IMR-90 (cell line): ENCODE measurements at regions not wholly inside any gene's neighbourhood (a gene's known extent, or its start where the extent isn't known, plus 50 kb on each side); places are given as distances from the start of the nearest gene placed in this dataset.

Source experiments
- ATAC-seq: fragments of 200-7000 bp; cut with Tn5 transposase; 2 replicates; pipeline ENCODE4 v1.9.1; 2020; ENCODE audit warnings: low read depth, mild to moderate bottlenecking, moderate library complexity
- BruUV-seq: library from RNA; stranded (reverse); fragments of 400-500 nt; replicated peaks from 2 replicates; lab custom pipeline; 2021; lab: Mats Ljungman, UMichigan
- CTCF ChIA-PET: fragments of 300-600 bp; formaldehyde crosslinking; extraction: SDS; loops from one replicate; lab custom pipeline; 2021; ENCODE audit warnings: antibody characterized with exemption; lab: Yijun Ruan, JAX
- POLR2A ChIA-PET: fragments of 300-600 bp; sonication (Branson Sonifier 250); formaldehyde crosslinking; loops from one replicate; lab custom pipeline; 2022; ENCODE audit warnings: antibody characterized with exemption; ENCODE audit not compliant: unreplicated experiment; lab: Charles Lee
- DNase-seq: peaks from one replicate; pipeline ENCODE4 v3.0.0; 2013
- H2AFZ ChIP-seq: replicated peaks from 2 replicates; pipeline ENCODE3; 2013; ENCODE audit warnings: low read length, mild to moderate bottlenecking; ENCODE audit not compliant: poor library complexity
- H2AK5ac ChIP-seq: 2 replicates; pipeline ENCODE4 v1.6.1; 2013; ENCODE audit warnings: low read depth, low read length, inconsistent platforms
- H2AK9ac ChIP-seq: replicated peaks from 2 replicates; pipeline ENCODE3; 2013; ENCODE audit warnings: mild to moderate bottlenecking, low read depth, low read length, moderate library complexity; ENCODE audit not compliant: poor library complexity
- H2BK120ac ChIP-seq: 2 replicates; pipeline ENCODE4 v1.6.1; 2013; ENCODE audit warnings: low read depth, low read length, inconsistent platforms
- H2BK15ac ChIP-seq: 3 replicates; pipeline ENCODE4 v1.6.1; 2013; ENCODE audit warnings: low read depth, low read length, inconsistent platforms
- H2BK20ac ChIP-seq: 2 replicates; pipeline ENCODE4 v1.6.1; 2013; ENCODE audit warnings: low read depth, mild to moderate bottlenecking, inconsistent platforms, low read length, moderate library complexity
- H2BK5ac ChIP-seq: 2 replicates; pipeline ENCODE4 v1.6.1; 2013; ENCODE audit warnings: mild to moderate bottlenecking, low read depth, low read length, inconsistent platforms; ENCODE audit not compliant: poor library complexity, severe bottlenecking
- H3K14ac ChIP-seq: replicated peaks from 2 replicates; pipeline ENCODE4 v1.6.1; 2013; ENCODE audit warnings: low read depth, low read length, inconsistent platforms
- H3K18ac ChIP-seq: 2 replicates; pipeline ENCODE4 v1.6.1; 2013; ENCODE audit warnings: low read depth, low read length, control low read depth
- H3K23ac ChIP-seq: 2 replicates; pipeline ENCODE4 v1.6.1; 2013; ENCODE audit warnings: low read depth, low read length, inconsistent platforms
- H3K27ac ChIP-seq: 2 replicates; pipeline ENCODE4 v1.5.1; 2013; ENCODE audit warnings: mild to moderate bottlenecking, control low read depth, low read length; ENCODE audit not compliant: insufficient read depth
- H3K27me3 ChIP-seq: 2 replicates; pipeline ENCODE4 v1.6.1; 2013; ENCODE audit warnings: low read length; ENCODE audit not compliant: control insufficient read depth, insufficient read depth
- H3K36me3 ChIP-seq: 2 replicates; pipeline ENCODE4 v1.6.1; 2013; ENCODE audit warnings: low read length, mixed read lengths; ENCODE audit not compliant: control insufficient read depth, insufficient read depth
- H3K4ac ChIP-seq: 2 replicates; pipeline ENCODE4 v1.6.1; 2013; ENCODE audit warnings: low read depth, low read length, inconsistent platforms
- H3K4me1 ChIP-seq: 2 replicates; pipeline ENCODE4 v1.6.1; 2013; ENCODE audit warnings: low read length, mixed read lengths; ENCODE audit not compliant: control insufficient read depth, insufficient read depth
- H3K4me2 ChIP-seq: 2 replicates; pipeline ENCODE4 v1.6.1; 2013; ENCODE audit warnings: low read depth, mild to moderate bottlenecking, control low read depth, low read length, moderate library complexity
- H3K4me3 ChIP-seq: 2 replicates; pipeline ENCODE4 v1.5.1; 2013; ENCODE audit warnings: low read depth, mild to moderate bottlenecking, control low read depth, low read length, moderate library complexity; ENCODE audit not compliant: insufficient read depth
- H3K56ac ChIP-seq: 2 replicates; pipeline ENCODE4 v1.6.1; 2013; ENCODE audit warnings: low read length, inconsistent platforms; ENCODE audit not compliant: insufficient read depth; ENCODE audit errors: extremely low read depth
- H3K79me1 ChIP-seq, 2 experiments: 2 replicates each; pipeline ENCODE4 v1.6.1; 2013; ENCODE audit warnings: low read length in 2 of 2, inconsistent platforms in 1 of 2, low read depth in 1 of 2
- H3K9ac ChIP-seq: 2 replicates; pipeline ENCODE4 v1.6.1; 2013; ENCODE audit warnings: low read depth, low read length, control low read depth
- H3K9me1 ChIP-seq: 2 replicates; pipeline ENCODE4 v1.6.1; 2013; ENCODE audit warnings: low read length, inconsistent platforms; ENCODE audit not compliant: insufficient read depth
- H3K9me3 ChIP-seq: 2 replicates; pipeline ENCODE4 v1.6.1; 2013; ENCODE audit warnings: low read length; ENCODE audit not compliant: control insufficient read depth, insufficient read depth
- H4K20me1 ChIP-seq: 2 replicates; pipeline ENCODE4 v1.6.1; 2013; ENCODE audit warnings: low read length, inconsistent platforms; ENCODE audit not compliant: insufficient read depth
- H4K5ac ChIP-seq: 2 replicates; pipeline ENCODE4 v1.6.1; 2013; ENCODE audit warnings: mild to moderate bottlenecking, low read depth, low read length, control low read depth
- H4K8ac ChIP-seq, 2 experiments: 2 replicates each; pipeline ENCODE4 v1.6.1; 2013; ENCODE audit warnings: low read depth in 2 of 2, low read length in 2 of 2, control low read depth in 1 of 2, inconsistent platforms in 1 of 2
- H4K91ac ChIP-seq: 2 replicates; pipeline ENCODE4 v1.6.1; 2013; ENCODE audit warnings: low read depth, low read length, inconsistent platforms; ENCODE audit not compliant: insufficient read depth
- BHLHE40 ChIP-seq: fragments of 150-350 bp; IDR thresholded peaks from 2 replicates; pipeline ENCODE4 v1.6.1; 2016; ENCODE audit warnings: mild to moderate bottlenecking, low read depth, low read length
- CEBPB ChIP-seq: IDR thresholded peaks from 2 replicates; pipeline ENCODE4 v1.6.1; 2012; ENCODE audit warnings: low read depth, low read length, improper control_type of control experiment
- FOS ChIP-seq: fragments of 150-350 bp; IDR thresholded peaks from 2 replicates; pipeline ENCODE4 v1.6.1; 2016; ENCODE audit warnings: low read depth, low read length
- MAFK ChIP-seq: IDR thresholded peaks from 2 replicates; pipeline ENCODE4 v1.6.1; 2012; ENCODE audit warnings: low read depth, low read length, improper control_type of control experiment
- MAZ ChIP-seq: IDR thresholded peaks from 2 replicates; pipeline ENCODE4 v1.6.1; 2012; ENCODE audit warnings: low read depth, mild to moderate bottlenecking, low read length, improper control_type of control experiment, moderate library complexity, borderline replicate concordance
- MXI1 ChIP-seq: IDR thresholded peaks from 2 replicates; pipeline ENCODE4 v1.6.1; 2012; ENCODE audit warnings: low read depth, mild to moderate bottlenecking, low read length, moderate library complexity, borderline replicate concordance
- NFE2L2 ChIP-seq: fragments of 150-350 bp; IDR thresholded peaks from 2 replicates; pipeline ENCODE4 v1.6.1; 2016; ENCODE audit warnings: low read depth, mild to moderate bottlenecking, low read length
- POLR2A ChIP-seq: IDR thresholded peaks from 2 replicates; pipeline ENCODE4 v1.6.1; 2012; ENCODE audit warnings: mild to moderate bottlenecking, low read depth, low read length
- RAD21 ChIP-seq: IDR thresholded peaks from 2 replicates; pipeline ENCODE4 v1.6.1; 2012; ENCODE audit warnings: low read length, improper control_type of control experiment
- SMC3 ChIP-seq: fragments of 150-350 bp; IDR thresholded peaks from 2 replicates; pipeline ENCODE4 v1.6.1; 2016; ENCODE audit warnings: low read depth, mild to moderate bottlenecking, antibody characterized with exemption, low read length, moderate library complexity
- WGBS, 2 experiments: methylation state at CpG; one replicate each; pipeline versions ENCODE4 v1.1.5 to v1.1.7; 2013; ENCODE audit warnings: missing lambda C conversion rate in 2 of 2; ENCODE audit not compliant: insufficient read length in 1 of 2; ENCODE audit errors: extremely low coverage in 2 of 2; 5-methylcytosine and 5-hydroxymethylcytosine counted together
- dilution Hi-C: fragments of 300-500 bp; cut with HindIII; formaldehyde crosslinking; loops from one replicate; pipeline ENCODE4 v1.14.3; 2018; ENCODE audit warnings: low sequenced_read_pairs; ENCODE audit not compliant: unreplicated experiment
- in situ Hi-C: fragments of 300-500 bp; cut with MboI; formaldehyde crosslinking; loops from 3 replicates; pipeline ENCODE4 v1.14.3; 2019; ENCODE audit warnings: low sequenced_read_pairs, inconsistent platforms, mixed read lengths
- intact Hi-C: fragments of 100-400 bp; cut with micrococcal nuclease; formaldehyde crosslinking; loops from 2 replicates; pipeline ENCODE4 v1.10.0; 2022
- TF ChIP-seq, protein P1 (sequence below): conservative IDR thresholded peaks from 2 replicates; pipeline ENCODE4 v1.5.1; 2012; ENCODE audit warnings: mild to moderate bottlenecking, low read depth, low read length, improper control_type of control experiment
- TF ChIP-seq, protein P2 (sequence below): fragments of 150-350 bp; IDR thresholded peaks from 2 replicates; pipeline ENCODE4 v1.6.1; 2016; ENCODE audit warnings: low read depth, mild to moderate bottlenecking, low read length, moderate library complexity, borderline replicate concordance
- TF ChIP-seq, protein P3 (sequence below): fragments of 150-350 bp; IDR thresholded peaks from 2 replicates; pipeline ENCODE4 v1.6.1; 2017; ENCODE audit warnings: mild to moderate bottlenecking, antibody characterized with exemption, low read length, low read depth

DNA sequence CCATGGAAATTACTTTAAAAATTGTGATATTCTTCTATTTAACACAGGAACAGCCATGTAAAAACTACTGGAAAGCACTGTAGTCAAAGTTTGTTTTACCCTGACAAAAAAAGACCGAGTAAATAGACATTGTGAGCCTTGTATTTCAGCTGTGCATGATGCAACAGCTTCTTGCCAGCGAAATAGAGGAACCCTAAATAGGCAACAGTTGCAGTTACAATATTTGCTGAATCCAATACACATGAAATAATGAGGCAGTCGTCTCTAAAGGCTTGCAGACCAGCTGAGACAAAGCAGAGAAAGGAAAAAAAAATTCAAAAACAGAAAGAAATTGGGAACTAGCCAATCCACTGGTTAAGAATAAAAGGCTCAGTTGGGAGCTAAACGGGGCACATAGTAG is 1001.1 kb downstream of the OLFM4 start:
- Histone ChIP-seq H2BK5ac (no peak overlapping the region), H3K14ac (no peak overlapping the region), H3K79me1 (no peaks in the 10 kb centered on the region), H4K91ac (no peak overlapping the region), H4K5ac (no peak overlapping the region), H3K23ac (no peak overlapping the region), H3K9me1 (no peaks in the 10 kb centered on the region), H2BK120ac (no peak overlapping the region), H2BK20ac (no peak overlapping the region), H2BK15ac (no peak overlapping the region), H3K18ac (no peak overlapping the region), H3K4me1 (no peaks in the 10 kb centered on the region), H3K27ac (no peak overlapping the region), H3K4me3 (no peak overlapping the region), H2AK9ac (no peak overlapping the region), H3K9me3 (peaks cover 5% of the 10 kb centered on the region), H2AFZ (no peak overlapping the region), H3K4ac (no peak overlapping the region), H3K27me3 (no peaks in the 10 kb centered on the region), H3K9ac (no peak overlapping the region), H2AK5ac (no peak overlapping the region), H3K36me3 (no peaks in the 10 kb centered on the region), H4K8ac (no peak overlapping the region), H3K56ac (no peak overlapping the region), H4K20me1 (no peaks in the 10 kb centered on the region), H3K4me2 (no peak overlapping the region)
- ChIA-PET CTCF (no interaction called here), POLR2A (no interaction called here)
- no peak for ATAC-seq
- intact Hi-C loops (no loop called here), in situ Hi-C loops (no loop called here), dilution Hi-C loops (no loop called here)
- no TSS peak for BruUV-seq
- 0% methylated on average over 1 of the region's 4 CpGs; no CpG with 5 or more reads in 1 of the 2 experiments for WGBS, 2 experiments
- no peak for DNase-seq
- TF ChIP-seq BHLHE40 = no peak
- no peak for TF ChIP-seq NFE2L2
- TF ChIP-seq CEBPB = no peak
- no peak for TF ChIP-seq MXI1
- no peak for TF ChIP-seq POLR2A
- TF ChIP-seq RAD21 = no peak
- no peak for TF ChIP-seq MAZ
- TF ChIP-seq, protein P1, sequence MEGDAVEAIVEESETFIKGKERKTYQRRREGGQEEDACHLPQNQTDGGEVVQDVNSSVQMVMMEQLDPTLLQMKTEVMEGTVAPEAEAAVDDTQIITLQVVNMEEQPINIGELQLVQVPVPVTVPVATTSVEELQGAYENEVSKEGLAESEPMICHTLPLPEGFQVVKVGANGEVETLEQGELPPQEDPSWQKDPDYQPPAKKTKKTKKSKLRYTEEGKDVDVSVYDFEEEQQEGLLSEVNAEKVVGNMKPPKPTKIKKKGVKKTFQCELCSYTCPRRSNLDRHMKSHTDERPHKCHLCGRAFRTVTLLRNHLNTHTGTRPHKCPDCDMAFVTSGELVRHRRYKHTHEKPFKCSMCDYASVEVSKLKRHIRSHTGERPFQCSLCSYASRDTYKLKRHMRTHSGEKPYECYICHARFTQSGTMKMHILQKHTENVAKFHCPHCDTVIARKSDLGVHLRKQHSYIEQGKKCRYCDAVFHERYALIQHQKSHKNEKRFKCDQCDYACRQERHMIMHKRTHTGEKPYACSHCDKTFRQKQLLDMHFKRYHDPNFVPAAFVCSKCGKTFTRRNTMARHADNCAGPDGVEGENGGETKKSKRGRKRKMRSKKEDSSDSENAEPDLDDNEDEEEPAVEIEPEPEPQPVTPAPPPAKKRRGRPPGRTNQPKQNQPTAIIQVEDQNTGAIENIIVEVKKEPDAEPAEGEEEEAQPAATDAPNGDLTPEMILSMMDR = no peak
- TF ChIP-seq, protein P2, sequence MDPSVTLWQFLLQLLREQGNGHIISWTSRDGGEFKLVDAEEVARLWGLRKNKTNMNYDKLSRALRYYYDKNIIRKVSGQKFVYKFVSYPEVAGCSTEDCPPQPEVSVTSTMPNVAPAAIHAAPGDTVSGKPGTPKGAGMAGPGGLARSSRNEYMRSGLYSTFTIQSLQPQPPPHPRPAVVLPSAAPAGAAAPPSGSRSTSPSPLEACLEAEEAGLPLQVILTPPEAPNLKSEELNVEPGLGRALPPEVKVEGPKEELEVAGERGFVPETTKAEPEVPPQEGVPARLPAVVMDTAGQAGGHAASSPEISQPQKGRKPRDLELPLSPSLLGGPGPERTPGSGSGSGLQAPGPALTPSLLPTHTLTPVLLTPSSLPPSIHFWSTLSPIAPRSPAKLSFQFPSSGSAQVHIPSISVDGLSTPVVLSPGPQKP = no peak
- TF ChIP-seq, protein P3, sequence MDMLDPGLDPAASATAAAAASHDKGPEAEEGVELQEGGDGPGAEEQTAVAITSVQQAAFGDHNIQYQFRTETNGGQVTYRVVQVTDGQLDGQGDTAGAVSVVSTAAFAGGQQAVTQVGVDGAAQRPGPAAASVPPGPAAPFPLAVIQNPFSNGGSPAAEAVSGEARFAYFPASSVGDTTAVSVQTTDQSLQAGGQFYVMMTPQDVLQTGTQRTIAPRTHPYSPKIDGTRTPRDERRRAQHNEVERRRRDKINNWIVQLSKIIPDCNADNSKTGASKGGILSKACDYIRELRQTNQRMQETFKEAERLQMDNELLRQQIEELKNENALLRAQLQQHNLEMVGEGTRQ = no peak
- TF ChIP-seq MAFK = no peak
- no peak for TF ChIP-seq SMC3
- TF ChIP-seq FOS = no peak
